T-helper 2 cell (primary cell): ENCODE measurements at regions not wholly inside any gene's neighbourhood (a gene's known extent, or its start where the extent isn't known, plus 50 kb on each side); places are given as distances from the start of the nearest gene placed in this dataset.
A peak's percentile ranks its signal among the peaks of the same experiment; 100 is the strongest.

ENCODE experiments used
- DNase-seq, 5 experiments: peaks; one replicate each; pipeline versions ENCODE4 v3.0.0 to v3.0.0-alpha.2; 2012 to 2022

- no peak for DNase-seq
Measured at GRCh38 chr7:70907259-70908247, 224.4 kb upstream of the GALNT17 start.

DNA sequence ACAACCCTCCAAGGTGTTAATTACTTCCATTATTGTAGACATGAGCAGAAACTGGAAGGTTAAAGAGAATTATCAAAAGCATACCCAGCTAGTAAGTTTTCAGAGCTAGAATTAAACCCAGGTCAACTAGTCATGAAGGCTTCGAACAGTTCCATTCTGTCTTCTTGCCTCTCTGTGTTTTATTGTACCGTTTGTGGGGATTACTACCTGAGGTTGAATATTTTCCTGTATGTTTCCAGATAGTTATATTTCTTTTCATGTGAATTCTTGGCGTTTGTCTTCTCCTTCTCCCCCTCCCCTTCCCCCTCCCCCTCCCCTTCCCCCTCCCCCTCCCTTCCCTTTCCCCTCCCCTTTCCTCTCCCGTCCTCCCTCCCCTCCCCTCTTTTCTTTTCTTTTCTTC lies 218.0 kb upstream of the GALNT17 start:
- no peak for DNase-seq

GRCh38 chr7:70915067-70915466 lies 216.9 kb upstream of the GALNT17 start:
- no peak for DNase-seq

DNA sequence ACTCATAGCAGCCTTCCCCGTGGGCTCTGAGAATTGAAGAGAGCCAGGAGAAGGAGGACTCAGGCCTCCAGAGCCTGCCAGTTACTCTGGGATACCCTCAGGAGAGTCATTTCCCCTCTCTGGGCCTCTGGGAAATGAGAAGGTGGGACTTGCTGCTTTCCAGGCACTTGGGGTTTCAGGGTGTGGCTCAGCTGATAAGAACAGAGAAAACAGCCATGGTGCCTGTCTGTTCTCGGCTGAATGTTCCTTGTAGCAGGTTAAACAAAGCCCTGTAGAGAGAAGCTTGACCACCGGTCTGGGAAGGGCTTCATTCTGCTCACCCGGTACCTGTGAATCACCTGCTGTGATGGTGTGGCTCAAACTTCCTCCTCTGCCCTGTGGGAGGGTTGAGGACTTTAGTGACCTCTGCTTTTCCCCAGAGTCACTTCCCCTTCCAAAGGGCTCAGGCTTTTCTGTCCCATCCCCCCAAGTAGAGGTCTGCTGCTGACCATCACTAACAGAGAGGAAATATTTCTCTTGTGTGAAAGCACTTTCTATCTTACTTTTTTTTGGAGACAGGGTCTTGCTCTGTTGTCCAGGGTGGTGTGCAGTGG lies 212.4 kb upstream of the GALNT17 start:
- DNase-seq = no peak

DNA sequence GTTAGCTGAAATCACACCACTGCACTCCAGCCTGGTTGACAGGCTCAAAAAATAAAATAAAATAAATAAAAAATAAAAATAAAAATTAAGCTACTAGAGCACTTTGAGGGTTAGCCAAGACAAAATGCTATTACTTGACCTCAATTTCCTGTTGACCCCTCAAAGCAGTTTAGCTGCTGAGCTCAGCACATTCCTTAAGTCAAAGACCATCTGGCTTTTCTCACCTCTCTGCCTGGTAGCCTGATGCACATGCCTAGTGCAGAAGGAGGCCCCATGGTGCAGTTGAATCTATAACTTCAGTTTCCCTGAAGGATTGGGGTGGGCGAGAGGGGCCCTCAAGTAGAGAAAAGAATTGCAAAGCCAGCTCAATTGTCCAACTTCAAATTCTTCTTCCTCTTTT lies 211.1 kb upstream of the GALNT17 start:
- no peak for DNase-seq

GRCh38 chr7:70923181-70923845 lies 208.6 kb upstream of the GALNT17 start:
- peak in 1 of 5 experiments; percentile 2 for DNase-seq

- no peak for DNase-seq
Measured at GRCh38 chr7:70925411-70926115, 206.4 kb upstream of the GALNT17 start.

GRCh38 chr7:70926666-70927065 lies 205.3 kb upstream of the GALNT17 start:
- no peak for DNase-seq

- no peak for DNase-seq
Measured at GRCh38 chr7:70935311-70935710, 196.6 kb upstream of the GALNT17 start.

DNA sequence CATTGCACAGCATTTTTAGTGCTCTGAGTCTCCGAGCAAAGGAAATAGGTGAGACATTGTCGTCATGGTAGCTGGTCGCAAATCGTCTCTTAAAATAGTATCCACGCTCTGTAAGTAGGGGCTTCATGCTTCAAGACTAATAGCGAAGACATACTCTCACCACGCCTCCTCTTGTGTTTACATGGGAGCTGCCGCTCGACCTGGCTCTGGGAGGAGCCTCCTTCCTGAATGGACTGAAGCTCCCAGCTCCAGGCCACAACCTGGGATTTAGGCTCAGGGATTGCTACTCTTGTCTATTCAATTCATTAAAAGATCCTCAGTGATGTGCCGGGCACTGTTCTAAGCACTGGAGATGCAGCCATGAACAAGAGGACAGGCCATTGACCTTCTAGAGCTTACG lies 196.1 kb upstream of the GALNT17 start:
- DNase-seq = no peak

DNA sequence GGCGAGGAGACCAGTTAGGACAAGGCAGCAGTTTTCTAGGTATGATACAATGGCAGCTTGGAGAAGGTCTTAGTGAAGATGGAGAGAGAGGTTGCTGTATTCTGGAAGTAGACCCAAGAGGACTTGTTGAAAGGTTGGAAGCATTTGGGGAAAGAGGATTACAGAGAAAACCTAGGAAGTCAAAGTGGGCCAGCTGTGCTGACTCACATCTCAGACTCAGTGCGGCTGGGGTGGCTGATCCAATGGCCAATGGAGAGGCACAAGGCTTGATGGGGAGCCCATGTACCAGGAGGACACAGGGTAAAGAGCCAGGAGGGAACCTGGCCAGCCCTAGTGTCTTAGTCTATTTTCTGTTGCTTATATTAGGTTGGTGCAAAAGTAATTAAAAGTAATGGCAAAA lies 194.5 kb upstream of the GALNT17 start:
- DNase-seq = no peak

- no peak for DNase-seq
Measured at GRCh38 chr7:70940597-70940996, 191.3 kb upstream of the GALNT17 start.

DNA sequence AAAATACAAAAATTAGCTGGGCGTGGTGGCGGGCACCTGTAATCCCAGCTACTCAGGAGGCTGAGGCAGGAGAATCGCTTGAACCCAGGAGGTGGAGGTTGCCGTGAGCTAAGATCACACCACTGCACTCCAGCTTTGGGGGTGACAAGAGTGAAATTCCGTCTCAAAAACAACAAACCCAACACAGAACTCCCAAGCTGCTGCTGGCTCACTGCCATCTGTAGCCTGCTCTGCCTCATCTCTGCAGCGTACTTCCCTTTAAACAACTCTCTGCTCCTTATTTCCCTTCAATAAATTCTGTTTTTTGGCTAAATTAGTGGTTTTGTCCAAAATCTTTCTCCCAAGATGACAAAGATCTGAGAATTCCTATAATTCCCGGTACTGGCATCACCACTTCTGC lies 189.2 kb upstream of the GALNT17 start:
- DNase-seq = no peak

GRCh38 chr7:70944516-70944915 lies 187.4 kb upstream of the GALNT17 start:
- DNase-seq = no peak

- DNase-seq = no peak
Measured at GRCh38 chr7:70947181-70947580, 184.8 kb upstream of the GALNT17 start.

- no peak for DNase-seq
Measured at GRCh38 chr7:70949862-70950261, 182.1 kb upstream of the GALNT17 start.

DNA sequence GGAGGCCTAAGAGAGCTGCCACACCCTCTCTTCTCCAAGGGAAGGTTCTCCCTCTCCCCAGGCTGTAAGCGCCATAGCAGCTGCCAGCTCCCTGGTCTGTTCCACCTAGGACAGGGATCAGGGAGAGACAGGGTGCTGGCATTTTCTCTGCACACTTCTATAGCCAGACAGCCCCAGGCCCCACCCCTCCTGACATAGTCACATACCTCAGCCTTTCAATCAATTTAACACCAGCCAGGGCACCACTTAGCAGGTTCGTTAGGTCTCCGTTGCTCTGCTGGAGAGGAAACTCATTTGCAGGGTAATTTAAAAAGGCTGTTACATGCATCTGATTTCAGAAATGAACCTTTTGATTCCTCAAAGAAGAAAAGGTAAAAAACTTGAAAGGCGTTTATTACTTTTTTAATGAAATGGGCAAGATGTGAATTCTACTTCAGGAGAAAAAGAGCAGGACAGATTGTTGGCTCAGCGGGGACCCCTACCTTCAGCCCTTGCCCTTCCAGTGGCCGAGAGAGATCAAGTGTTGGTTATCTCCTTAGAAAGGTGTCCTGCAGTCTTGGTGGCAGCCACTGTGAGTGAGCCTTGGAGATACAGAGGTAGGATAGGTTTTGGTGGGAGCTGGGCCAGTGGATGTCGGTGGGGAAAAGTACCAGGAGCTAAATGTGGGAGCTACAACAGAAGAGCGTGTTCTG lies 180.5 kb upstream of the GALNT17 start:
- no peak for DNase-seq

- DNase-seq = no peak
Measured at GRCh38 chr7:70952311-70952710, 179.6 kb upstream of the GALNT17 start.

DNA sequence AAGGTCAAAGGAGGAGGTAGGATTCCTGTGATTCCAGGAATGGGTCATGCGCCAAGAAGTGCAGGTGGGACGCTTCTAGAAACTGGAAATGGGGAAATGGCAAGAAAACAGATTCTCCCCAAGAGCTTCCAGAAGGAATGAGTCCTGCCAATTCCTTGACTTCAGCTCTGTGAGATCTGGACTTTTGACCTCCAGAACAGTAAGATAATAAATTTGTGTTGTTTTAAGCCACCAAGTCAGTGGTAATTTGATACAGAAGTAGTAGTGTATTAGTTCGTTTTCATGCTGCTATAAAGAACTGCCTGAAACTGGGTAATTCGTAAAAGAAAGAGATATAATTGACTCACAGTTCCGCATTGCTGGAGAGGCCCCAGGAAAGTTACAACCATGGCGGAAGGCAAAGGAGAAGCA lies 178.6 kb upstream of the GALNT17 start:
- DNase-seq = no peak

- DNase-seq = no peak
Measured at GRCh38 chr7:70953796-70954195, 178.1 kb upstream of the GALNT17 start.

- DNase-seq = no peak
Measured at GRCh38 chr7:70972693-70973092, 159.3 kb upstream of the GALNT17 start.

GRCh38 chr7:70975754-70976153 lies 156.2 kb upstream of the GALNT17 start:
- no peak for DNase-seq
